Stimulated activated CD4-positive, alpha-beta T cell treated with anti-CD3 and anti-CD28 coated beads, Interleukin-4, amount 100 ng/mL, for 24 hours (primary cell): ENCODE measurements at regions not wholly inside any gene's neighbourhood (a gene's known extent, or its start where the extent isn't known, plus 50 kb on each side); places are given as distances from the start of the nearest gene placed in this dataset.

Source experiments
- DNase-seq: peaks from one replicate; pipeline ENCODE4 v3.0.0-alpha.2; 2020

GRCh38 chr10:3290550-3290949 lies 118.0 kb upstream of the PITRM1 start:
- no peak for DNase-seq

GRCh38 chr10:3287572-3288445 lies 115.2 kb upstream of the PITRM1 start:
- DNase-seq: no peak

GRCh38 chr10:3282674-3283017 lies 110.1 kb upstream of the PITRM1 start:
- no peak for DNase-seq

- no peak for DNase-seq
Measured at GRCh38 chr10:3281941-3282673, 109.5 kb upstream of the PITRM1 start.

- DNase-seq: no peak
Measured at GRCh38 chr10:3278771-3279170, 106.2 kb upstream of the PITRM1 start.

GRCh38 chr10:3277566-3277965 lies 105.0 kb upstream of the PITRM1 start:
- no peak for DNase-seq

GRCh38 chr10:3274414-3274813 lies 101.8 kb upstream of the PITRM1 start:
- no peak for DNase-seq

- DNase-seq: no peak
Measured at GRCh38 chr10:3273966-3274365, 101.4 kb upstream of the PITRM1 start.

GRCh38 chr10:3272300-3272699 lies 99.7 kb upstream of the PITRM1 start:
- DNase-seq: no peak

GRCh38 chr10:3271354-3272115 lies 99.0 kb upstream of the PITRM1 start:
- no peak for DNase-seq

- no peak for DNase-seq
Measured at GRCh38 chr10:3270577-3271316, 98.2 kb upstream of the PITRM1 start.

GRCh38 chr10:3268025-3268424 lies 95.4 kb upstream of the PITRM1 start:
- no peak for DNase-seq

GRCh38 chr10:3265088-3265487 lies 92.5 kb upstream of the PITRM1 start:
- DNase-seq: no peak

GRCh38 chr10:3264161-3264761 lies 91.7 kb upstream of the PITRM1 start:
- DNase-seq: no peak

GRCh38 chr10:3263747-3264146 lies 91.2 kb upstream of the PITRM1 start:
- DNase-seq: no peak

- DNase-seq: no peak
Measured at GRCh38 chr10:3263082-3263481, 90.5 kb upstream of the PITRM1 start.

- no peak for DNase-seq
Measured at GRCh38 chr10:3261921-3262320, 89.3 kb upstream of the PITRM1 start.

- no peak for DNase-seq
Measured at GRCh38 chr10:3260066-3260834, 87.7 kb upstream of the PITRM1 start.

- no peak for DNase-seq
Measured at GRCh38 chr10:3259499-3259898, 86.9 kb upstream of the PITRM1 start.

- no peak for DNase-seq
Measured at GRCh38 chr10:3258394-3258793, 85.8 kb upstream of the PITRM1 start.

- no peak for DNase-seq
Measured at GRCh38 chr10:3255616-3256015, 83.0 kb upstream of the PITRM1 start.

GRCh38 chr10:3255075-3255474 lies 82.5 kb upstream of the PITRM1 start:
- DNase-seq: no peak
